SK-N-SH treated with all-trans-retinoic acid at 6 μM for 48 hours (cell line): ENCODE measurements at regions not wholly inside any gene's neighbourhood (a gene's known extent, or its start where the extent isn't known, plus 50 kb on each side); places are given as distances from the start of the nearest gene placed in this dataset.

Experiments
- ARNTL ChIP-seq: fragments of 450-650 bp; formaldehyde crosslinking; IDR thresholded peaks from 2 replicates; pipeline ENCODE4 v1.5.0; 2020; ENCODE audit warnings: low read depth, mild to moderate bottlenecking, moderate library complexity, borderline replicate concordance
- ESRRG ChIP-seq: fragments of 250-450 bp; sonication (Bioruptor Pico); IDR thresholded peaks from 2 replicates; pipeline ENCODE4 v1.6.1; 2021; ENCODE audit warnings: mild to moderate bottlenecking
- PATZ1 ChIP-seq: fragments of 250-450 bp; sonication (Bioruptor Pico); IDR thresholded peaks from 2 replicates; pipeline ENCODE4 v1.8.0; 2020; ENCODE audit warnings: mild to moderate bottlenecking, moderate library complexity, borderline replicate concordance
- PPARA ChIP-seq: fragments of 250-450 bp; sonication (Bioruptor Pico); IDR thresholded peaks from 2 replicates; pipeline ENCODE4 v1.5.0; 2020; ENCODE audit warnings: mild to moderate bottlenecking, borderline replicate concordance
- ZNF565 ChIP-seq: fragments of 450-650 bp; formaldehyde crosslinking; conservative IDR thresholded peaks from 2 replicates; pipeline ENCODE4 v1.5.0; 2020; ENCODE audit warnings: low read depth, mild to moderate bottlenecking, moderate library complexity

GRCh38 chr18:42211201-42211600 lies 256.2 kb downstream of the PIK3C3 start:
- no peak for TF ChIP-seq ARNTL (CRISPR knock-in tag)
- TF ChIP-seq ZNF565 = no peak
- no peak for TF ChIP-seq ESRRG (CRISPR knock-in tag)
- no peak for TF ChIP-seq PATZ1 (CRISPR knock-in tag)
- no peak for TF ChIP-seq PPARA
